ENCODE measurements at regions not wholly inside any gene's neighbourhood (a gene's known extent, or its start where the extent isn't known, plus 50 kb on each side); places are given as distances from the start of the nearest gene placed in this dataset.
"Not testable (repeated sequence)": the region's sequence is repeated elsewhere in the genome, so short reads cannot be mapped to it uniquely, and the experiment has no call there.

GRCh38 chr16:63776034-63776433, 1345.8 kb downstream of the CDH11 start:
- DNase-seq (ENCODE audit: low read depth in 3 of 3, low spot score in 2 of 3): no peak

- no peak for DNase-seq (ENCODE audit: low read depth in 3 of 3, low spot score in 2 of 3)
Measured at GRCh38 chr16:63774302-63774701, 1347.6 kb downstream of the CDH11 start.

GRCh38 chr16:63769211-63769610, 1352.7 kb downstream of the CDH11 start:
- no peak for DNase-seq (ENCODE audit: low read depth in 3 of 3, low spot score in 2 of 3)

DNA sequence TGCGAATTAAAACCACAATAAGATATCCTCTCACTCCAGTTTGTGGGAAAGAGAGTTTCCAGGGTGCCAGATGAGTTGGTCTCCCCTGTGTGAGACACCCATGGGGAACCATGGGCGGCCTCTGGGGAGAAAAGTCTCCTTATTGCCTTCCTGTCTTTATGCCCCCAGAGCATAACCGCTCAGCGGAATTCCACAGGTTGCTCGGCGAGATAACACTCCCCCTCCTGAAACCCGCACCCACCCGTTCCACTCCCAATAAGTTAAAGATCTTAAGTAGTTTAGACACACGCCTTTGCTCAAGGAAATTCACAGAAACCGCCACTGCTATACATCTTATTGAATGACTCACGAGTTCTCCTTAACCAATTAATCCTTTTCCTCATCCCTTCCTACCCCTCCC, 1361.6 kb downstream of the CDH11 start:
- DNase-seq (ENCODE audit: low read depth in 3 of 3, low spot score in 2 of 3): not testable (repeated sequence)

GRCh38 chr16:63752347-63752746, 1369.5 kb downstream of the CDH11 start:
- no peak for DNase-seq (ENCODE audit: low read depth in 3 of 3, low spot score in 2 of 3)

- peak in 1 of 3 donors; percentile 6 for DNase-seq (ENCODE audit: low read depth in 3 of 3, low spot score in 2 of 3)
Measured at GRCh38 chr16:63749276-63749675, 1372.6 kb downstream of the CDH11 start.

DNA sequence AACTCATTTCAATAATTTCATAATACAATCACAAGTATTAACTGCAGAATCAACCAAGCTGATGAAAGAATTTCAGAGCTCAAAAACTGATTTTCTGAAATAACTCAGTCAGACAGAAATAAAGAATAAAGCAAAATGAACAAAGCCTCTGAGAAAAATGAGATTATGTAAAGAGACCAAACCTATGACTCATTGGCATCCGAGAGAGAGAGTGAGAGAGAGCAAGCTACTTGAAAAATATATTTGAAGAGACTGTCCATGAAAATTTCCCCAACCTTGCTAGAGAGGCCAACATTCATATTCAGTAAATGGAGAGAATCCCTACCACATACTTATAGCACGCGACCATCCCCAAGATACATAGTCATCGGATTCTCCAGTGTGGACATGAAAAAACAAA, 1376.4 kb downstream of the CDH11 start:
- DNase-seq (ENCODE audit: low read depth in 3 of 3, low spot score in 2 of 3): no peak

DNA sequence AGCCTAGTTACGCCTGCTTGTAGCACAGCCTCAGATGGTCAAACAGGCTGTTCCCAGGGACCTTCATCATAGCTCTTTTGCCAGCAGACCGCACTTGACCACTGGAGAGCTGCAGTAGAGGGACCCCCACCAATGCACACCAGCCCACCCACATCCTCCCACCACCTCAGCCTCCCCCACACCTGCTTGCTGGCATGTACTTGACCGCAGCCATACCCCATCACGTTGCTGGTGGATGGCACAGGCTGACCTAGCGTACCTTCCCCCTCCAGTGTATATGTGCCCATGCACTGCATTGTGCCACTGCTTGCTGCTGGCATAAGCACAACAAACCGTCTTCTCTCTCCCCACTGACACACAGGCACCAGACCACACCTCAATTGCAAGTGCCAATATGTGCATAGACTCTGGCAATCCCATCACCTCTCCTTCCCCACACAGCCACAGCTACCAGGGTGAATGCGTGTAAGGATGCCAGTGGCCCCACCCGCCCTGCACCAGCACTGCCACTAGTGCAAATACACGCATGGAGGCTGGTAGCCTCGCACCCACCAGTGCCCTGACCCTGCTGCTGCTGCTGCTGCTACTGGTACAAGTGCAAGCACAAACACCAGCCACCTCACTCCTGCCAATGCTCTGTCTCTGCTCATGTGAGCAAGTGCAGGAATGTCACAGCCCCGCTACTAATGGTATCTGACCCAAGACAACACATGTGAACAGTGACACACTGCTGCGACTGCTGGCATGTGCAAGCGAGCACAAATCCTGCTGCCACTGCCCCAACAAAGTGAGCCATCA, 1377.6 kb downstream of the CDH11 start:
- no peak for DNase-seq (ENCODE audit: low read depth in 3 of 3, low spot score in 2 of 3)

DNA sequence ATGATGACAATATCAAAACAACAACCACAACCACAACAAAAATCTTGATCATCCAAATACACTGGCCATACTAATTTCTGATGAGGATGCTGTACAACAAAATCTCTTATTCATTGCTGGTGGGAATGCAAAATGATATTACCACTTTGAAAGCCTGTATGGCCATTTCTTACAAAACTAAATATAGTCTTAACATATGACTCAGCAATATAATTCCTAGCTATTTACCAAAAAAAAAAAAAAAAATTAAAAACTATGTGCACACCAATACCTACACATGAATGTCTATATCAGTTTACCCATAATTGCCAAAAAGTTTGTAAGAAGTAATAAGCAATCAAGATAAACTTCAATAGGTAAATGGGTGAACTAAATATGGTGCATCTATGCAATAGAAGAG, 1379.7 kb downstream of the CDH11 start:
- no peak for DNase-seq (ENCODE audit: low read depth in 3 of 3, low spot score in 2 of 3)

DNA sequence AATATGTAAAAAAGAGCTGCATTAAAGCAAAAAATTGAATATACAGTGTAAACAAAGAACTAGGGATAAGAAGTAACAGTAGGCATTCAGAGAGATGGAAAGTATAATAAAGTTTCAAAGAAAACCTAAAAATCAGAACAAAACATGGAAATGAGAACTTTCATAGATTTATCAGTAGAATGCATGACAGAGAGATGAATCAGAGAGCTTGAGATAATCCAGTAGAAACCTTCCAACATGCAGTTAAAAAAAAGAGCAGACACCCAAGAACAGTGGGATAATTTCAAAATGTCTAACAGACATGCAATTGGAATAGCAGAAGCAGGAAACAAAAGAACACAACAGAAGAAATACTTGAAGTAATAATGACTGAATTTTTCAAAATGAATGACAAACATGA, 1384.2 kb downstream of the CDH11 start:
- DNase-seq (ENCODE audit: low read depth in 3 of 3, low spot score in 2 of 3): no peak

GRCh38 chr16:63735456-63735855, 1386.4 kb downstream of the CDH11 start:
- DNase-seq (ENCODE audit: low read depth in 3 of 3, low spot score in 2 of 3): no peak

- DNase-seq (ENCODE audit: low read depth in 3 of 3, low spot score in 2 of 3): no peak
Measured at GRCh38 chr16:63720848-63721247, 1401.0 kb downstream of the CDH11 start.

- no peak for DNase-seq (ENCODE audit: low read depth in 3 of 3, low spot score in 2 of 3)
Measured at GRCh38 chr16:63719926-63720325, 1401.9 kb downstream of the CDH11 start.

DNA sequence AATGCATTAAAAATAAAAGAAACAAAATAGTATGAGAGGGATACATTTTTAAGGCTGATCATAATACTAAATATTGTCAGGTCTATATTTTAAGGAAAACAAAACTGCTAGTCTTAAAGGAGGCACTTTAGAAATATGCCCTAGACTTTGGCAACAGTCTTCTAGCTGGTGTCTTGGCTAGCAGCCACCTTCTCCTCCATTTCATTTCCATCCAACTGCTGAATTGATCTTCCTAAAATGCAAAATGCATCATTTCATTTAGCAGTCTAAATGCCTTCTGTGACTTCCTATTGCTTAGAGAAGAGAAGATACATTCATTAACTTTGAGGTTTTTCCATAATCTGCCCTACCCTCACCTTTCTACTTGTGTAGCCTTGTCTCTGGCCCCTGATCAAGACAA, 1404.1 kb downstream of the CDH11 start:
- no peak for DNase-seq (ENCODE audit: low read depth in 3 of 3, low spot score in 2 of 3)

- no peak for DNase-seq (ENCODE audit: low read depth in 3 of 3, low spot score in 2 of 3)
Measured at GRCh38 chr16:63714876-63715275, 1407.0 kb downstream of the CDH11 start.

GRCh38 chr16:63712725-63713124, 1409.1 kb downstream of the CDH11 start:
- DNase-seq (ENCODE audit: low read depth in 3 of 3, low spot score in 2 of 3): peak in 2 of 3 donors; percentile 25 to 33

DNA sequence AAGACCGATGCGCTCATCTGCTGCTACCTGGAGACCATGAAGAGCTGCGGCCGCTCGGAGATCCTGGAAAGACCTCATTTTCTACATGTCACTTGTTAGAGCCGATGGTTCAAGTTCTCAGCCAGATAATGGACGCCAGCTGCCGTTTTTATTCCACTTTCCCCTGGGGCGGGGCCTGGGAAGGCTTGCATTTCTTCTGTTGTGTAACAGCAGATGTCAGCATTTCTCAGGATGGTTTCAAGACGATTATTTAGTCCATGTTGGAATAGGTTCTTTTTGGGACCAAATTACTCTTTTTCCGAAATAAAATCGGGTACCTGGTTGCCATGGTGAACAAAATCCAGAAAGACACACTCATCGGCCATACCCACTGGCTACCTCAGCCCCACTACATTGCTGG, 1418.3 kb downstream of the CDH11 start:
- no peak for DNase-seq (ENCODE audit: low read depth in 3 of 3, low spot score in 2 of 3)

DNA sequence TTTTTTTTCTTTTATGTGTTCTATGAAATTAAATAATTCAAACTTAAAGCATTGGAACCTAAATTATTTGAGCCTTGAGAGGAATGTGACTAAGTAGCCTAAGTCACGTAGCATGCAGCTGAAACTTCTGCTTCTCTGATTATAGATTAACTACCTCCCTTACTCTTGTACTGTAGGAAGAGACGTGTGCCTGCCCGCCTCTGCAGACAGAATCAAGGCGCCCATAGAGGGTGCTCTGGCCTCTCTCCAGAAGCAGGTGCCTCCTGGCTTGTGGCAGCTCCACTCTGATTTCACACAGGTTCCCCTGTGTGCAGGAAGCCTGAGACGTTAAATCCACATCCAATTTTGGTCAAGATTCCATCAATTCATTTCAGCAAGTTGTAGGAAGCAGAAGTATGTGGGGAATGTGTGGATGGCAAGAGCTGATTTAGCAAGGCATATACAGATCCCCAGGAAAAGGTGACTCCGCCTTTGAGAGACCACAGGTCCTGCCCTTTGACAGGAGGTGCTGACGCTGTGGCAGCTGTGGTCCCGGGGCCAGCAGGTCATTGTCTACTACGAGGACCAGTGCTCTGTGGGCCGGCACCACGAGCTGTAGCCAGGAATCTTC, 1418.8 kb downstream of the CDH11 start:
- no peak for DNase-seq (ENCODE audit: low read depth in 3 of 3, low spot score in 2 of 3)

DNA sequence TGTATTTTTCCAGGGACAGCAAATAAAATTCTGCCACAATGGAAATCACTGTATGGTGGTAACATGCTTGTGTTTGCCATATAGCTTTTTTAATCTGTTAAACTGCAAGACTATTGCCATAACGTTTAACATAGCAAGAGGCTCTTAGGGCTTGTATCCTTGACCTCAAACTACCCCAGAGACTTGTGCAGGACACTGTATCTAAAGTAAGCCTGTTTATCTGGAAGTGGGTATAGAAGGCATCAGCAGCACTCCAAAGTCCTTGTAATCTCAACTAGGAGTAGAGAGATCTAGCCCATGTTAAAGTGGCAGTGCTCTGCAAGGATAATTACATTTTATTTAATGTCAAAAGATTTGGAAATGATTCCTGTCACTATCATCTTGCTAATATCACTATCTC, 1424.1 kb downstream of the CDH11 start:
- DNase-seq (ENCODE audit: low read depth in 3 of 3, low spot score in 2 of 3): no peak

DNA sequence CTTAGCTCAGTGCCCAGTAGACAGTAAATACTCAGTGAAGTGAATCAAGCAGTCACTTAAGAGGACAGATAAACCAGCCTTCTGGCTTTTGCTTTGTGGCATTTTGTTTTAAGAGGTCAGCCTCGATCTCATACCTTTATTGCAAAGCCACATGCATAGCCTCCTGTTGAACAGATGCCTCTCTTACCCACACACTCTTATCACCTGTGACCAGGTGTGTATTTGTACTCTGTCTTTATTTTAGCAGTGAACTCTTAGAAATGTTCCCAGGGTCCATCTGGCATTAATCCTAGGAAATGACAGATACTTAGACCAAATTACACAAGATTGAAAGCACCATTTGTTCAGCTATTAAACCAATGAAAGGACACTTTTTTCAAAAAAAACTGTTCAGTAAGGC, 1426.5 kb downstream of the CDH11 start:
- DNase-seq (ENCODE audit: low read depth in 3 of 3, low spot score in 2 of 3): no peak

- no peak for DNase-seq (ENCODE audit: low read depth in 3 of 3, low spot score in 2 of 3)
Measured at GRCh38 chr16:63690961-63691360, 1430.9 kb downstream of the CDH11 start.

DNA sequence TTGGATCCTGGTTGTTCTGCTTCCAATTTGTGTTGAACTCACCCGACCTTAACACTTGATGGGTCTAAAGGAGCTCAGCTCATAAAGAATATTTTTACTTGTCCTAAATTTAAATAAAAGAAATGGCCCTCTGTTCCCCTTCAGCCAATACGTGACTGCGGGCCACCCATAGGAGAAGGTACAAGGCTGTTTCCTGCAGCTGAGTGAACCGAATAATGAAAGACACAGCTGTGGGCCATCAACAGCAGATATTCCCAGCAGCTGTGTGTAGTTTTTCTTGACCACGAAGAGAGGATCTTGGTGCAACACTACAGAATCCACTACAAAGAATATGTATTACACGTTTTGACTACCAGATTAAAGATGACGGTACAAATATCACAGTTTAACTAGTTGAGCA, 1431.6 kb downstream of the CDH11 start:
- no peak for DNase-seq (ENCODE audit: low read depth in 3 of 3, low spot score in 2 of 3)

DNA sequence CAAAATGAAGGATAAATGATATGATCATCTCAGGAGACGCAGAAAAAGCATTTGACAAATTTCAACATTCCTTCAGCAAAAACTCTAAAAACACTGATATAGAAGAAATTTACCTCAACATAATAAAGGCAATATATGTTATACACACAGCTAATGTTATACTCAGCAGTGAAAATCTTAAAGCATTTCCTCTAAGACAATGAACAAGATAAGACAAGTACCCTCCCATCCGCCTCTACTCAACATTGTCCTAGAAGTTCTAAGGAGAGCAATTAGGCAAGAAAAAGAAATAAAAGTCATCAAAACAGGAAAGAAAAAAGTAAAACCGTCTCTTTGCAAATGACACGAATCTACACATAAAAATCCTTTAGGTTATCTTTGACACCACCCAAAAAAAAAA, 1432.8 kb downstream of the CDH11 start:
- DNase-seq (ENCODE audit: low read depth in 3 of 3, low spot score in 2 of 3): no peak
